OCI-LY7 (cell line): ENCODE measurements at regions not wholly inside any gene's neighbourhood (a gene's known extent, or its start where the extent isn't known, plus 50 kb on each side); places are given as distances from the start of the nearest gene placed in this dataset.

Experiments used
- BruUV-seq: library from RNA; stranded (reverse); fragments of 400-500 nt; replicated peaks from 2 replicates; lab custom pipeline; 2021; lab: Mats Ljungman, UMichigan
- CTCF ChIA-PET: fragments of 300-600 bp; sonication (Branson Sonifier 250); formaldehyde crosslinking; loops from one replicate; lab custom pipeline; 2022; ENCODE audit warnings: antibody characterized with exemption; ENCODE audit not compliant: unreplicated experiment; lab: Charles Lee
- POLR2A ChIA-PET: fragments of 300-600 bp; sonication (Branson Sonifier 250); formaldehyde crosslinking; loops from one replicate; lab custom pipeline; 2022; ENCODE audit warnings: antibody characterized with exemption; lab: Charles Lee
- DNase-seq: peaks from one replicate; pipeline ENCODE4 v3.0.0-alpha.2; 2015; ENCODE audit warnings: low spot score
- H2AFZ ChIP-seq: fragments of 200-600 bp; sonication (generic), shearing (Covaris generic); 2 replicates; pipeline ENCODE4 v1.6.1; 2014; ENCODE audit warnings: mild to moderate bottlenecking, antibody characterized with exemption, low read length, moderate library complexity
- H3K27ac ChIP-seq: fragments of 200-600 bp; sonication (generic); 2 replicates; pipeline ENCODE4 v1.5.1; 2014; ENCODE audit warnings: mixed run types, low read depth, mild to moderate bottlenecking, moderate library complexity, low read length, inconsistent platforms; ENCODE audit not compliant: poor library complexity, severe bottlenecking
- H3K36me3 ChIP-seq: fragments of 200-600 bp; sonication (generic); 2 replicates; pipeline ENCODE4 v1.6.1; 2014; ENCODE audit warnings: mild to moderate bottlenecking, antibody characterized with exemption, low read length, moderate library complexity, mixed read lengths; ENCODE audit not compliant: insufficient read depth
- H3K4me1 ChIP-seq: fragments of 200-600 bp; sonication (generic); 2 replicates; pipeline ENCODE4 v1.5.1; 2014; ENCODE audit warnings: mild to moderate bottlenecking, low read length; ENCODE audit not compliant: insufficient read depth, poor library complexity, severe bottlenecking
- H3K4me2 ChIP-seq: fragments of 200-600 bp; sonication (generic); 2 replicates; pipeline ENCODE4 v1.6.1; 2014; ENCODE audit warnings: mild to moderate bottlenecking, low read length
- H3K4me3 ChIP-seq: fragments of 200-600 bp; sonication (generic); 2 replicates; pipeline ENCODE4 v1.5.1; 2014; ENCODE audit warnings: mild to moderate bottlenecking, low read depth, low read length; ENCODE audit not compliant: poor library complexity, severe bottlenecking
- H3K79me2 ChIP-seq: fragments of 200-600 bp; sonication (generic); 2 replicates; pipeline ENCODE4 v1.6.1; 2016; ENCODE audit warnings: low read depth, mild to moderate bottlenecking, low read length, moderate library complexity, mixed read lengths; ENCODE audit not compliant: insufficient read depth
- H3K9me2 ChIP-seq: fragments of 200-600 bp; sonication (generic); 2 replicates; pipeline ENCODE4 v1.6.1; 2016; ENCODE audit warnings: mild to moderate bottlenecking, low read length, mixed read lengths; ENCODE audit not compliant: insufficient read depth
- H3K9me3 ChIP-seq: fragments of 200-600 bp; sonication (generic); 2 replicates; pipeline ENCODE4 v1.6.1; 2014; ENCODE audit warnings: mild to moderate bottlenecking, mixed run types, low read length, mixed read lengths
- H4K20me1 ChIP-seq: fragments of 200-600 bp; sonication (generic); 2 replicates; pipeline ENCODE4 v1.6.1; 2014; ENCODE audit warnings: mild to moderate bottlenecking, antibody characterized with exemption, low read length, moderate library complexity, mixed read lengths; ENCODE audit not compliant: insufficient read depth
- CTCF ChIP-seq: fragments of 200-600 bp; sonication (generic); conservative IDR thresholded peaks from 2 replicates; pipeline ENCODE4 v1.5.1; 2014; ENCODE audit warnings: mild to moderate bottlenecking, antibody characterized with exemption, low read length, moderate library complexity, mixed read lengths
- EZH2phosphoT487 ChIP-seq: fragments of 200-600 bp; sonication (generic); IDR thresholded peaks from 2 replicates; pipeline ENCODE4 v1.6.1; 2018; ENCODE audit warnings: low read depth, borderline replicate concordance, mild to moderate bottlenecking, mixed run types, antibody characterized with exemption, low read length, moderate library complexity, mixed read lengths
- intact Hi-C: fragments of 100-400 bp; cut with micrococcal nuclease; formaldehyde crosslinking; loops from one replicate; pipeline ENCODE4 v1.10.0; 2022; ENCODE audit not compliant: unreplicated experiment

- no peak for DNase-seq
- ChIA-PET POLR2A (interaction anchor here (0.8 to 1.2 kb wide), 2 partner anchors 44 to 1460 kb away, joined by 3 read pairs; no protein-coding TSS in a partner anchor), CTCF (no interaction called here)
- BruUV-seq = no TSS peak
- Histone ChIP-seq H3K36me3 (no peaks in the 10 kb centered on the region), H3K79me2 (no peaks in the 10 kb centered on the region), H2AFZ (no peak overlapping the region), H3K4me1 (no peaks in the 10 kb centered on the region), H3K9me3 (no peaks in the 10 kb centered on the region), H3K9me2 (no peaks in the 10 kb centered on the region), H4K20me1 (no peaks in the 10 kb centered on the region), H3K4me2 (no peak overlapping the region), H3K27ac (no peak overlapping the region), H3K4me3 (no peak overlapping the region)
- TF ChIP-seq EZH2phosphoT487 = no peak
- TF ChIP-seq CTCF = no peak
- intact Hi-C loops = no loop called here
Measured at GRCh38 chr21:16154951-16155635, 425.3 kb downstream of the USP25 start.

- BruUV-seq = no TSS peak
- ChIA-PET POLR2A (no interaction called here), CTCF (no interaction called here)
- H3K9me3 ChIP-seq = no peaks in the 10 kb centered on the region
- H3K9me2 ChIP-seq = no peaks in the 10 kb centered on the region
- H4K20me1 ChIP-seq = no peaks in the 10 kb centered on the region
- H3K4me3 ChIP-seq = no peak overlapping the region
- no peak overlapping the region for H2AFZ ChIP-seq
- no peaks in the 10 kb centered on the region for H3K36me3 ChIP-seq
- intact Hi-C loops = no loop called here
- no peaks in the 10 kb centered on the region for H3K4me1 ChIP-seq
- H3K4me2 ChIP-seq = no peak overlapping the region
- H3K27ac ChIP-seq = no peak overlapping the region
- TF ChIP-seq CTCF = no peak
- TF ChIP-seq EZH2phosphoT487 = no peak
- H3K79me2 ChIP-seq = no peaks in the 10 kb centered on the region
- no peak for DNase-seq
Measured at GRCh38 chr21:16156841-16157489, 427.2 kb downstream of the USP25 start.
